SHP77 treated with DMSO at 0.1 percent for 48 hours (cell line): ENCODE measurements at regions not wholly inside any gene's neighbourhood (a gene's known extent, or its start where the extent isn't known, plus 50 kb on each side); places are given as distances from the start of the nearest gene placed in this dataset.

Source experiments
- DNase-seq: peaks from one replicate; lab custom pipeline; 2025; lab: John Stamatoyannopoulos, UW

- DNase-seq: no peak
Observed at GRCh38 chr15:100820528-100820927, 59.1 kb upstream of the ALDH1A3 start.

- no peak for DNase-seq
Observed at GRCh38 chr15:100821327-100821726, 58.3 kb upstream of the ALDH1A3 start.

GRCh38 chr15:100824211-100824610, 55.4 kb upstream of the ALDH1A3 start:
- DNase-seq: no peak

- DNase-seq: no peak
Observed at GRCh38 chr15:100829457-100829856, 50.2 kb upstream of the ALDH1A3 start.
